Upper lobe of right lung (tissue), 1 donor: ENCODE measurements at regions not wholly inside any gene's neighbourhood (a gene's known extent, or its start where the extent isn't known, plus 50 kb on each side); places are given as distances from the start of the nearest gene placed in this dataset.

ENCODE experiments used
- ATAC-seq: fragments of 200-7000 bp; cut with Tn5 transposase; one replicate; pipeline ENCODE4 v1.9.1; 2020; ENCODE audit warnings: mild to moderate bottlenecking, moderate library complexity
- DNase-seq: peaks from one replicate; pipeline ENCODE4 v3.0.0-alpha.2; 2020
- H3K27ac ChIP-seq: fragments of 200-600 bp; one replicate; pipeline ENCODE4 v1.8.0; 2022
- H3K27me3 ChIP-seq: fragments of 200-600 bp; one replicate; pipeline ENCODE4 v1.8.0; 2022; ENCODE audit warnings: mild to moderate bottlenecking
- H3K36me3 ChIP-seq: fragments of 200-600 bp; one replicate; pipeline ENCODE4 v1.8.0; 2022
- H3K4me1 ChIP-seq: fragments of 200-600 bp; one replicate; pipeline ENCODE4 v1.8.0; 2022
- H3K4me3 ChIP-seq: fragments of 200-600 bp; one replicate; pipeline ENCODE4 v1.8.0; 2022; ENCODE audit warnings: mild to moderate bottlenecking
- H3K9me3 ChIP-seq: fragments of 200-600 bp; one replicate; pipeline ENCODE4 v1.8.0; 2022
- intact Hi-C: fragments of 100-400 bp; cut with DNase I; formaldehyde crosslinking; loops from one replicate; pipeline ENCODE4 v1.11.0; 2022
- TF ChIP-seq, protein P1 (sequence below): fragments of 200-600 bp; IDR thresholded peaks from one replicate; pipeline ENCODE4 v1.8.0; 2022; ENCODE audit warnings: antibody characterized with exemption
- donor health status: DM: no; HTN: yes; CAD: no; lungs with severe emphysema.

DNA sequence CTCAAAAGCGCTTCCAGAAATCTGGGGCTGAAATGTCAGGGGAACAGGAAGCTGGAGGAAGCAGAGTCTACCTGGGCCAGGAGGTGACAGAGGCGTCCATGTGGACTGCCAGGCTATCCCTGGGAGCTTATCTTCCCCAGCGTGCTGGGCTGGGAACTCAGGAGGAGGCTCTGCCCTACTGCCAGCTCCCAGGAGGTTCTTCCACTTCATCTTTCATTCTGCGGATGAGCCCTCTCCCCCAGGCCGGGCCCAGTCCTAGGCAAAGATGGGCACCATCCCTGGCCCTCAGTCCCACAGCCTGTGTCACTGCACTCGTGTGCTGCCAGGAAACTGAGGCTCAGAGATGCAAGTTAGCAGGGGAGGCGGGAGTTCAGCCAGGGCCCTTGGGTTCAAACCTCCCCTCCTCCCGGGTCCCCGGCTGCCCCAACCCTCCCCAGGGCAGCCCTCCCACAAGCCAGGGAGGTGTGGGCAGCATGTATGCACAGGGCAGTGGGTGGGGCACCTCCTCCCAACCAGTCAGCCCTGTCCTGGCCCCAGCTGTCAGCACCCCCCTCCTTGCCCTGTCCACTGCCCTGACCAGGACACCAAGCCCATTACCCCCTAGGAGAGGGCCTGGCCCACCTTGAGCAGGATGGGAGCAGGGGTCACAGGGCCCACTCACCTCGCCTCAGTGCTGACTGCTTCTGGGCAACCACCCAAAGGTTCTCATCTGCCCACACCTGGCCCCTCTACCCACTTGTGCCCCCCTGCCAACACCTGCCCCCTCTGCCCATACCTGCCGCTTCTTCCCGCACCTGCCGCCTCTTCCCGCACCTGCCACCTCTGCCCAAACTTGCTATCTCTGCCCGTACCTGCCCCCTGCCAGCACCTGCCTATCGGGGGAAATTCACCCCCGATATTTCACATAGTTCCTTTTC is 226.0 kb downstream of the NPHP4 start:
- Histone ChIP-seq H3K36me3 (no peaks in the 10 kb centered on the region), H3K27me3 (peaks cover 21% of the 10 kb centered on the region), H3K9me3 (no peaks in the 10 kb centered on the region), H3K27ac (no peak overlapping the region), H3K4me3 (no peak overlapping the region), H3K4me1 (no peaks in the 10 kb centered on the region)
- intact Hi-C loops, result no loop called here
- ATAC-seq, result peak; percentile 32
- no peak for DNase-seq
- TF ChIP-seq, protein P1, sequence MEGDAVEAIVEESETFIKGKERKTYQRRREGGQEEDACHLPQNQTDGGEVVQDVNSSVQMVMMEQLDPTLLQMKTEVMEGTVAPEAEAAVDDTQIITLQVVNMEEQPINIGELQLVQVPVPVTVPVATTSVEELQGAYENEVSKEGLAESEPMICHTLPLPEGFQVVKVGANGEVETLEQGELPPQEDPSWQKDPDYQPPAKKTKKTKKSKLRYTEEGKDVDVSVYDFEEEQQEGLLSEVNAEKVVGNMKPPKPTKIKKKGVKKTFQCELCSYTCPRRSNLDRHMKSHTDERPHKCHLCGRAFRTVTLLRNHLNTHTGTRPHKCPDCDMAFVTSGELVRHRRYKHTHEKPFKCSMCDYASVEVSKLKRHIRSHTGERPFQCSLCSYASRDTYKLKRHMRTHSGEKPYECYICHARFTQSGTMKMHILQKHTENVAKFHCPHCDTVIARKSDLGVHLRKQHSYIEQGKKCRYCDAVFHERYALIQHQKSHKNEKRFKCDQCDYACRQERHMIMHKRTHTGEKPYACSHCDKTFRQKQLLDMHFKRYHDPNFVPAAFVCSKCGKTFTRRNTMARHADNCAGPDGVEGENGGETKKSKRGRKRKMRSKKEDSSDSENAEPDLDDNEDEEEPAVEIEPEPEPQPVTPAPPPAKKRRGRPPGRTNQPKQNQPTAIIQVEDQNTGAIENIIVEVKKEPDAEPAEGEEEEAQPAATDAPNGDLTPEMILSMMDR, result no peak

GRCh38 chr1:5765483-5765882 is 226.7 kb downstream of the NPHP4 start:
- intact Hi-C loops, result no loop called here
- ATAC-seq (no peak), DNase-seq (no peak)
- Histone ChIP-seq H3K4me3 (no peak overlapping the region), H3K27me3 (peaks cover 21% of the 10 kb centered on the region), H3K9me3 (no peaks in the 10 kb centered on the region), H3K4me1 (no peaks in the 10 kb centered on the region), H3K36me3 (no peaks in the 10 kb centered on the region), H3K27ac (no peak overlapping the region)
- TF ChIP-seq, protein P1, result no peak

GRCh38 chr1:5764959-5765358 is 227.3 kb downstream of the NPHP4 start:
- TF ChIP-seq, protein P1, result no peak
- ATAC-seq (no peak), DNase-seq (no peak)
- intact Hi-C loops, result no loop called here
- no peaks in the 10 kb centered on the region for H3K36me3 ChIP-seq
- no peaks in the 10 kb centered on the region for H3K4me1 ChIP-seq
- peaks cover 21% of the 10 kb centered on the region for H3K27me3 ChIP-seq
- no peak overlapping the region for H3K4me3 ChIP-seq
- no peaks in the 10 kb centered on the region for H3K9me3 ChIP-seq
- no peak overlapping the region for H3K27ac ChIP-seq

GRCh38 chr1:5764464-5764863 is 227.8 kb downstream of the NPHP4 start:
- TF ChIP-seq, protein P1, result no peak
- H3K9me3 ChIP-seq, result no peaks in the 10 kb centered on the region
- DNase-seq (no peak), ATAC-seq (no peak)
- H3K27me3 ChIP-seq, result peaks cover 17% of the 10 kb centered on the region
- intact Hi-C loops, result no loop called here
- H3K4me3 ChIP-seq, result no peak overlapping the region
- no peaks in the 10 kb centered on the region for H3K4me1 ChIP-seq
- H3K27ac ChIP-seq, result no peak overlapping the region
- H3K36me3 ChIP-seq, result no peaks in the 10 kb centered on the region

GRCh38 chr1:5763696-5764370 is 228.4 kb downstream of the NPHP4 start:
- Histone ChIP-seq H3K4me1 (no peaks in the 10 kb centered on the region), H3K4me3 (no peak overlapping the region), H3K27ac (no peak overlapping the region), H3K9me3 (no peaks in the 10 kb centered on the region), H3K27me3 (peaks cover 11% of the 10 kb centered on the region), H3K36me3 (no peaks in the 10 kb centered on the region)
- no peak for ATAC-seq
- intact Hi-C loops, result no loop called here
- TF ChIP-seq, protein P1, result no peak
- DNase-seq, result no peak
